ENCODE measurements at regions not wholly inside any gene's neighbourhood (a gene's known extent, or its start where the extent isn't known, plus 50 kb on each side); places are given as distances from the start of the nearest gene placed in this dataset.

GRCh38 chr5:16013334-16014065, 166.1 kb downstream of the MARCHF11 start:
- WGBS (ENCODE audit: low lambda C conversion rate, missing lambda C conversion rate): 70% methylated on average over 3 of the region's 3 CpGs
- Histone ChIP-seq H3K9me3 (ENCODE audit: low read depth) (no peaks in the 10 kb centered on the region), H3K9me2 (replicated peaks; ENCODE audit: insufficient read depth) (no peaks in the 10 kb centered on the region), H3K4me3 (no peak overlapping the region), H4K20me1 (ENCODE audit: insufficient read depth, poor library complexity, severe bottlenecking) (no peaks in the 10 kb centered on the region), H3K27ac (no peak overlapping the region), H3K4me2 (no peak overlapping the region), H2AFZ (no peak overlapping the region), H3K36me3 (replicated peaks; ENCODE audit: insufficient read depth, low read depth) (no peaks in the 10 kb centered on the region), H3K27me3 (no peaks in the 10 kb centered on the region), H3K4me1 (ENCODE audit: insufficient read depth) (no peaks in the 10 kb centered on the region), H3K79me2 (no peaks in the 10 kb centered on the region)
- DNase-seq (ENCODE audit: low spot score): no peak
- TF ChIP-seq CTCF (IDR thresholded peaks at IDR 0.05; ENCODE audit: poor library complexity) (no peak), EZH2phosphoT487 (IDR thresholded peaks at IDR 0.05; ENCODE audit: low read depth, severe bottlenecking, unreplicated experiment) (no peak), EZH2 (IDR thresholded peaks at IDR 0.05; ENCODE audit: borderline replicate concordance) (no peak)

- DNase-seq (ENCODE audit: low spot score): no peak
- Histone ChIP-seq H3K9me3 (ENCODE audit: low read depth) (no peaks in the 10 kb centered on the region), H4K20me1 (ENCODE audit: insufficient read depth, poor library complexity, severe bottlenecking) (no peaks in the 10 kb centered on the region), H3K4me2 (no peak overlapping the region), H3K4me3 (no peak overlapping the region), H3K27ac (no peak overlapping the region), H3K79me2 (no peaks in the 10 kb centered on the region), H3K27me3 (no peaks in the 10 kb centered on the region), H2AFZ (no peak overlapping the region), H3K36me3 (replicated peaks; ENCODE audit: insufficient read depth, low read depth) (no peaks in the 10 kb centered on the region), H3K4me1 (ENCODE audit: insufficient read depth) (no peaks in the 10 kb centered on the region), H3K9me2 (replicated peaks; ENCODE audit: insufficient read depth) (no peaks in the 10 kb centered on the region)
- no peak for TF ChIP-seq CTCF (IDR thresholded peaks at IDR 0.05; ENCODE audit: poor library complexity)
- no peak for TF ChIP-seq EZH2 (IDR thresholded peaks at IDR 0.05; ENCODE audit: borderline replicate concordance)
- no peak for TF ChIP-seq EZH2phosphoT487 (IDR thresholded peaks at IDR 0.05; ENCODE audit: low read depth, severe bottlenecking, unreplicated experiment)
Measured at GRCh38 chr5:16009256-16009655, 170.3 kb downstream of the MARCHF11 start.

DNA sequence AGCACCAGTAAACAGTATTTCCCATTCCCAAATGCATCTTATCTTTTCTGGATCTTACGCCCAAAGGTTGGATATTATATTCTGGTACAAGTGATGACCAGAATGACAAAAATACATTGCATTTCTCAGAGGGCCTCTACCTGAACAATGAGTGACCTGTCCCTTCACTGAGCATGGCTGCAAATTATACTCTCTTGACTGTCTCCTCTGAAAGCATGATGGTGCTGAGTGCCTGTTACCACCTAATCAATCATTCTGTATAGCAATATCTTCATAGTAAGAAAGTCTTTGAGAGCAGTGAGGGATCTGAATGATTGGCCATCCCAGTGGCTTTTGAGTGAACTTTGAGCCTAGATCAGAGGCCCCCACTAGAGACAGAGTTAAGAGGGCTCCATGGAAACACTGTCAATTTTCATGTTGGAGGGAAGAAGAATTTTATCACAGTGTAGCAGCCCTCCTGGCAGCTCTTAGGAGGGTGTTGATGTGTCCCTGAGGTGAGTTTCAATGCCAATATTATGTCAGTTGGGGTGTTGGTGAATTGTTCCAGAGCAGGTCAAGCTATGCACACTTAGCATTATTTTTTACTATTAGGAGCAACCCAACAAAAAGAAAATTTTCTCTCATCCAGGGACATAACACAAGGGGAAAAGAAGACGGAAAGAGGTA, 171.7 kb downstream of the MARCHF11 start:
- H2AFZ ChIP-seq: no peak overlapping the region
- H3K27me3 ChIP-seq: no peaks in the 10 kb centered on the region
- 97% methylated on average over 2 of the region's 2 CpGs for WGBS (ENCODE audit: low lambda C conversion rate, missing lambda C conversion rate)
- H3K9me2 ChIP-seq (replicated peaks; ENCODE audit: insufficient read depth): no peaks in the 10 kb centered on the region
- H3K4me2 ChIP-seq: no peak overlapping the region
- no peaks in the 10 kb centered on the region for H3K9me3 ChIP-seq (ENCODE audit: low read depth)
- no peaks in the 10 kb centered on the region for H4K20me1 ChIP-seq (ENCODE audit: insufficient read depth, poor library complexity, severe bottlenecking)
- TF ChIP-seq EZH2 (IDR thresholded peaks at IDR 0.05; ENCODE audit: borderline replicate concordance) (no peak), EZH2phosphoT487 (IDR thresholded peaks at IDR 0.05; ENCODE audit: low read depth, severe bottlenecking, unreplicated experiment) (no peak), CTCF (IDR thresholded peaks at IDR 0.05; ENCODE audit: poor library complexity) (no peak)
- no peak for DNase-seq (ENCODE audit: low spot score)
- no peak overlapping the region for H3K27ac ChIP-seq
- H3K79me2 ChIP-seq: no peaks in the 10 kb centered on the region
- H3K4me1 ChIP-seq (ENCODE audit: insufficient read depth): no peaks in the 10 kb centered on the region
- H3K4me3 ChIP-seq: no peak overlapping the region
- no peaks in the 10 kb centered on the region for H3K36me3 ChIP-seq (replicated peaks; ENCODE audit: insufficient read depth, low read depth)

Measured in hepatocyte (in vitro differentiated cells).